ENCODE measurements at regions not wholly inside any gene's neighbourhood (a gene's known extent, or its start where the extent isn't known, plus 50 kb on each side); places are given as distances from the start of the nearest gene placed in this dataset.

DNA sequence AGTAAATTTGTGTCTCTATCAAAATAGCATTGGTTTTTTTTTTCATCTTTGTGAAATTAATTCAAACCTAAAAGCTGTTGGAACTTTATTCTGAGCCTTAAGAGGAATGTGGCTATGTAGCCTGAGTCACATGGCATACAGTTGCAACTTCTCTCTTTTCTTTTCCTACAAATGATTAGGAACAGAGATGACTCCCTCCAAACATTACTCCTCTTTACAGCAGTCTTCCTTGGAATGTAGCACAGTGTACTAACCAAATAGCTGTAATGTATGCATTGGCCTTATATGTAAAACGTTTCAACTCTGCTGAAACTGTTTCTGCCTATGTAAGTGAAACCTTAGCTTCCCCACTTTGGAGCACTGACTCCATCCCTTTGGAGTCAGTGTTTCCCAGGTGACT is 100.9 kb upstream of the MAP1B start:
- no peaks in the 10 kb centered on the region for H3K4me1 ChIP-seq
- intact Hi-C loops (cut with micrococcal nuclease) = no loop called here
- DNase-seq = no peak
- H3K9me3 ChIP-seq (replicated peaks) = no peaks in the 10 kb centered on the region
- no peaks in the 10 kb centered on the region for H3K27me3 ChIP-seq (ENCODE audit: low read depth)
- no peak overlapping the region for H3K4me3 ChIP-seq
- TF ChIP-seq, protein P1, sequence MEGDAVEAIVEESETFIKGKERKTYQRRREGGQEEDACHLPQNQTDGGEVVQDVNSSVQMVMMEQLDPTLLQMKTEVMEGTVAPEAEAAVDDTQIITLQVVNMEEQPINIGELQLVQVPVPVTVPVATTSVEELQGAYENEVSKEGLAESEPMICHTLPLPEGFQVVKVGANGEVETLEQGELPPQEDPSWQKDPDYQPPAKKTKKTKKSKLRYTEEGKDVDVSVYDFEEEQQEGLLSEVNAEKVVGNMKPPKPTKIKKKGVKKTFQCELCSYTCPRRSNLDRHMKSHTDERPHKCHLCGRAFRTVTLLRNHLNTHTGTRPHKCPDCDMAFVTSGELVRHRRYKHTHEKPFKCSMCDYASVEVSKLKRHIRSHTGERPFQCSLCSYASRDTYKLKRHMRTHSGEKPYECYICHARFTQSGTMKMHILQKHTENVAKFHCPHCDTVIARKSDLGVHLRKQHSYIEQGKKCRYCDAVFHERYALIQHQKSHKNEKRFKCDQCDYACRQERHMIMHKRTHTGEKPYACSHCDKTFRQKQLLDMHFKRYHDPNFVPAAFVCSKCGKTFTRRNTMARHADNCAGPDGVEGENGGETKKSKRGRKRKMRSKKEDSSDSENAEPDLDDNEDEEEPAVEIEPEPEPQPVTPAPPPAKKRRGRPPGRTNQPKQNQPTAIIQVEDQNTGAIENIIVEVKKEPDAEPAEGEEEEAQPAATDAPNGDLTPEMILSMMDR (IDR thresholded peaks at IDR 0.05; ENCODE audit: borderline replicate concordance) = no peak
- no peak overlapping the region for H3K27ac ChIP-seq (replicated peaks)
- no peaks in the 10 kb centered on the region for H3K36me3 ChIP-seq

DNA sequence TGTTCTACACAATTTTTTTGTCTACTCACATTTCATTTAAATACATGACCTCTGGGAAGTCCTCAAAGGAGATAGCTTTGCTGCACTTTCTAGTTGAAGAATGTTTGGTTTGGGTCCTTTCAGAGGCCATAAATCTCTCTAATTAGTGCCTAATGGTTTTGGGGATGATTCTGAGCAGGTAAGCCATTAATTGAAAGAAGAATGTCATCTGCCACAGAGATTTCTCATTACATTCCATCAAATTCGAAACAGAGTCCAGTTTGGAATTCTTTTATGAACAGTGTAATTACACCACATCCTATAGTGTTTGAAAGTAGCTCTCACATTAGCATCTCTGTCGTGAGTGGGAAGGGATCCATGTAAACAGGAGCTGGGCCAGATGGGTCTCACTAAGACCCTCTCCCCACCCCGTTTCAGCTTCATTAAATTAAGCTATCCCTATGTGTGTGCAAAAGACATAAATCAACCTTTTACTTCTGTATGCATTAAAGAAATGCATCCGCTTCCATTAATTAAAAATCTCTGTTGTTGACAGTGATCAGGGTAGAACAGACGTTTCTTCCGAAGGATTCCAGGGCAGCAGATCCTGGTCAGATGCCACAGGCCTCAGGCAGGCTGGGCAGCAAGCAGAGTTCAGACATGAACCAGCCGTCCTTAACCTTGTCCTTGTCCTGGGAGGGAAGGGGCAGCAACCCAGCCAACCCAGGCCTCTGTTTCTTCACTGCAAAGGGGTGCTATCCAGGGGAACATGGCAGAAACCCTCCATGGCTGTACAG is 99.8 kb upstream of the MAP1B start:
- H3K4me1 ChIP-seq = no peaks in the 10 kb centered on the region
- DNase-seq = no peak
- H3K4me3 ChIP-seq = no peak overlapping the region
- TF ChIP-seq, protein P1 (IDR thresholded peaks at IDR 0.05; ENCODE audit: borderline replicate concordance) = no peak
- no peaks in the 10 kb centered on the region for H3K36me3 ChIP-seq
- H3K9me3 ChIP-seq (replicated peaks) = no peaks in the 10 kb centered on the region
- H3K27me3 ChIP-seq (ENCODE audit: low read depth) = no peaks in the 10 kb centered on the region
- intact Hi-C loops (cut with micrococcal nuclease) = no loop called here
- H3K27ac ChIP-seq (replicated peaks) = no peak overlapping the region

DNA sequence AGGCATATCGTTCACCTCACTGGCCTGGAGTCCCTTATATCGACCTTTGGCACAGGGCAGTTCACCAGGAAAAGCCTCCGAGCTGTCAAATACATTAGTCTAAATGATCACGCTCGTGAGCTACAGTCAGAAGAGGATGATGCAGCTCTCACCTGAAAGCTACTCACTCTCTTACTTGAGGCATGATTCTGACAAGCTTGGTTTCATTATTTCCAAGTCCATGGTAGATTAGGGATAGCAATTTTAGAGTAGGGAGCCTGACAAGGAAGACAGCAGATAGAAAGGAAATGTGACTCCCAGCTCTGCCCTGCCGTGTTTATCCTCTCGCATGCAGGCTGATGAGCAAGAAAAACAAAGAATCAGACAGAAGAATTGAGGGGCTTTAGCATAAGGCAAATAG is 98.0 kb upstream of the MAP1B start:
- intact Hi-C loops (cut with micrococcal nuclease) = no loop called here
- no peaks in the 10 kb centered on the region for H3K36me3 ChIP-seq
- no peaks in the 10 kb centered on the region for H3K9me3 ChIP-seq (replicated peaks)

DNA sequence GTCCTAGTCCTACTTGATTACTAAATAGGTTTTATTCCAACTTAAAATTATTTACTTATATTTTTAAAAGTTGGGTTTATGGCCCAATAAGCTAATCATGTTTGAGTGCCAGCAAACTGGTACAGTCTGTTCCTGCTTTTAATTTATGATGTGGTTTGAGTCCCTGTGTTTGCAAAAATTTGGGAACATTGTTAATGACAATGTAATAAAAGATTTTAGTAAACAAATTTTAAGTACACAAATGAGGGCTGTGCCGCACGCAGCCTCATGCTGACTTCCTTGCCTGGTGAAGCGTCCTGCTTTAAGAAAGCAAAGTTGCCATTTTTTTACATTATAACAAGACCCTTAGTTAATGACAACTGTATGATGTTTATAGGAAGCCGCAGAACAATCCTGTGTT is 96.8 kb upstream of the MAP1B start:
- no peaks in the 10 kb centered on the region for H3K27me3 ChIP-seq (ENCODE audit: low read depth)
- TF ChIP-seq, protein P1 (IDR thresholded peaks at IDR 0.05; ENCODE audit: borderline replicate concordance) = no peak
- H3K36me3 ChIP-seq = no peaks in the 10 kb centered on the region
- no peak overlapping the region for H3K27ac ChIP-seq (replicated peaks)
- no peak for DNase-seq
- H3K9me3 ChIP-seq (replicated peaks) = no peaks in the 10 kb centered on the region
- intact Hi-C loops (cut with micrococcal nuclease) = no loop called here
- no peak overlapping the region for H3K4me3 ChIP-seq
- H3K4me1 ChIP-seq = peaks cover 5% of the 10 kb centered on the region

More for the DNA sequence above, 98.0 kb upstream of the MAP1B start:
- H3K27ac ChIP-seq (replicated peaks) = no peak overlapping the region
- TF ChIP-seq, protein P1 (IDR thresholded peaks at IDR 0.05; ENCODE audit: borderline replicate concordance) = no peak
- no peaks in the 10 kb centered on the region for H3K4me1 ChIP-seq
- no peak overlapping the region for H3K4me3 ChIP-seq
- DNase-seq = no peak
- no peaks in the 10 kb centered on the region for H3K27me3 ChIP-seq (ENCODE audit: low read depth)

DNA sequence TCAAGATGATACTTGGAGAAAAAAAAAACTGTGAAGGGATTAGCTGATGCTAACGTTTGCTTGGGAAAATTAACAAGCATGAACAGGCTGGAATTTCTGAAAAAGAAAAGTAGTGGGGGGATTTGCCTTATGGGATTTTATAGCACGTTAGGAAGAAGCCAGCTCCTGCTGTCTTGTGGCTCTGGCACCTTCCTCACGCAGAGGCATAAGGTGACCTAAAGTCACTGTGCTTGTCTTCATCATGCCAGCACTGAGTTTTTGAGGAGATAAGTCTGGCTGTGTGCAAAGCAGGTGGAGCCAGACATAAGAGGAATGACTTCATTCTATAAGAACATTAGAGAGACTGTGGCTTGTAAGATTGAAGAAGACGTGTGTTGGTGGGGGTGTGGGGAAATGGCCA is 94.4 kb upstream of the MAP1B start:
- Histone ChIP-seq H3K9me3 (replicated peaks) (peaks cover under 1% of the 10 kb centered on the region), H3K4me1 (peaks cover 6% of the 10 kb centered on the region), H3K36me3 (no peaks in the 10 kb centered on the region), H3K4me3 (no peak overlapping the region), H3K27me3 (ENCODE audit: low read depth) (no peaks in the 10 kb centered on the region), H3K27ac (replicated peaks) (no peak overlapping the region)
- intact Hi-C loops (cut with micrococcal nuclease) = no loop called here
- DNase-seq = no peak
- TF ChIP-seq, protein P1 (IDR thresholded peaks at IDR 0.05; ENCODE audit: borderline replicate concordance) = no peak

All from left ventricle myocardium inferior (tissue), 1 donor.